ENCODE measurements at regions not wholly inside any gene's neighbourhood (a gene's known extent, or its start where the extent isn't known, plus 50 kb on each side); places are given as distances from the start of the nearest gene placed in this dataset.

GRCh38 chr9:36461323-36461722 is 61.3 kb upstream of the RNF38 start:
- DNase-seq (ENCODE audit: low read depth) = no peak

- DNase-seq (ENCODE audit: low read depth) = peak; percentile 37
Observed at GRCh38 chr9:36458430-36458915, 58.4 kb upstream of the RNF38 start.

GRCh38 chr9:36457836-36458429 is 57.9 kb upstream of the RNF38 start:
- no peak for DNase-seq (ENCODE audit: low read depth)

GRCh38 chr9:36456480-36457065 is 56.5 kb upstream of the RNF38 start:
- no peak for DNase-seq (ENCODE audit: low read depth)

- DNase-seq (ENCODE audit: low read depth) = no peak
Observed at GRCh38 chr9:36451949-36452348, 51.9 kb upstream of the RNF38 start.

- DNase-seq (ENCODE audit: low read depth) = no peak
Observed at GRCh38 chr9:36450110-36450732, 50.2 kb upstream of the RNF38 start.
